Psoas muscle (tissue), 7 donors: ENCODE measurements at regions not wholly inside any gene's neighbourhood (a gene's known extent, or its start where the extent isn't known, plus 50 kb on each side); places are given as distances from the start of the nearest gene placed in this dataset.
"Not testable (repeated sequence)": the region's sequence is repeated elsewhere in the genome, so short reads cannot be mapped to it uniquely, and the experiment has no call there.

Experiments used
- ATAC-seq, 4 donors: fragments of 200-7000 bp; cut with Tn5 transposase; one replicate each; pipeline ENCODE4 v1.9.1; 2020; ENCODE audit warnings: moderate library complexity in 3 of 4, mild to moderate bottlenecking in 2 of 4
- DNase-seq, 2 donors: peaks; one replicate each; pipeline ENCODE4 v3.0.0-alpha.2; 2020
- H3K27ac ChIP-seq: fragments of 200-600 bp; one replicate; pipeline ENCODE4 v1.8.0; 2022
- H3K27me3 ChIP-seq, 3 donors: fragments of 200-600 bp in 1 of 3; one replicate each; pipeline versions ENCODE4 v1.6.1 to v1.8.0; 2013 to 2022; ENCODE audit warnings: low read length in 2 of 3, mild to moderate bottlenecking in 2 of 3, moderate library complexity in 1 of 3; ENCODE audit not compliant: insufficient read depth in 3 of 3
- H3K36me3 ChIP-seq, 2 donors: fragments of 200-600 bp in 1 of 2; one replicate each; pipeline versions ENCODE4 v1.6.1 to v1.8.0; 2013 to 2022; ENCODE audit warnings: low read depth in 1 of 2, mild to moderate bottlenecking in 1 of 2, moderate library complexity in 1 of 2; ENCODE audit not compliant: insufficient read depth in 1 of 2
- H3K4me1 ChIP-seq: fragments of 200-600 bp; one replicate; pipeline ENCODE4 v1.8.0; 2022
- H3K4me3 ChIP-seq: fragments of 200-600 bp; one replicate; pipeline ENCODE4 v1.8.0; 2022; ENCODE audit warnings: mild to moderate bottlenecking
- H3K9me3 ChIP-seq: fragments of 200-600 bp; one replicate; pipeline ENCODE4 v1.8.0; 2022
- CTCF ChIP-seq: fragments of 200-600 bp; IDR thresholded peaks from one replicate; pipeline ENCODE4 v1.8.0; 2022; ENCODE audit warnings: antibody characterized with exemption
- WGBS, 3 donors: extraction: QIAGEN DNeasy Blood & Tissue Kit; methylation state at CpG; one replicate each; pipeline versions ENCODE4 v1.1.6 to v1.1.7; 2013; 5-methylcytosine and 5-hydroxymethylcytosine counted together
- intact Hi-C, 2 donors: fragments of 100-400 bp; cut with DNase I; formaldehyde crosslinking; loops; one replicate each; pipeline versions ENCODE4 v1.11.0 to v1.14.2; 2022
- donor health status: healthy with polysubstance abuse.
- donor health status: DM: no; HTN: no; CAD: no; lungs with moderate emphysema.
- donor health status: Bipolar disorder and iron deficiency.
- donor health status: healthy.
- donor health status: DM: yes; HTN: yes; CAD: no.
- donor health status: DM: no; HTN: no; CAD: no.
- donor health status: DM: yes; HTN: yes; CAD: no.

- Histone ChIP-seq H3K9me3 (no peaks in the 10 kb centered on the region), H3K27ac (no peak overlapping the region), H3K27me3 (no peaks in the 10 kb centered on the region), H3K36me3 (no peaks in the 10 kb centered on the region), H3K4me1 (no peaks in the 10 kb centered on the region), H3K4me3 (no peak overlapping the region)
- DNase-seq (no peak), ATAC-seq (no peak)
- TF ChIP-seq CTCF: no peak
- intact Hi-C loops: no loop called here
- WGBS, 3 donors: 59 to 75% (median 73%) methylated on average over 5 of the region's 5 CpGs
Measured at GRCh38 chr16:26594666-26595065, 472.1 kb upstream of the C16orf82 start.

DNA sequence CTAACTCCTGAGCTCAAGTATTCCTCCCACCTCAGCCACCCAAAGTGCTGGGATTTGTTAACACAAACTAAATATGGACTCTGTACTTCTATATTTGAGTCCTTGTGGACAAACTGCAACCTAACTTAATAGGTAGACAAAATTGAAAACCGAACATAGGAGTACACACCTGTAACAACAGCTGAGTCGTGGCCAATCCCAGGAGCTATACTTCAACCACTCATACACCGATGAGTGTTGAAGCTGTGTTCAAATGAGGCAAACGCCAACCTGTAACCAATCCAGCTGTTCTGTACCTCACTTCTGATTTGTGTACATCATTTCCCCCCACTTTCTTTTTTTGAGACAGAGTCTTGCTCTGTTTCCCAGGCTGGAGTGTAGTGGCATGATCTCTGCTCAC, 471.5 kb upstream of the C16orf82 start:
- H3K4me3 ChIP-seq: no peak overlapping the region
- H3K36me3 ChIP-seq: no peaks in the 10 kb centered on the region
- H3K27ac ChIP-seq: no peak overlapping the region
- no peaks in the 10 kb centered on the region for H3K9me3 ChIP-seq
- WGBS, 3 donors: 78 to 84% (median 80%) methylated on average over 4 of the region's 4 CpGs
- DNase-seq (no peak), ATAC-seq (no peak)
- TF ChIP-seq CTCF: no peak
- no peaks in the 10 kb centered on the region for H3K4me1 ChIP-seq
- intact Hi-C loops: no loop called here
- H3K27me3 ChIP-seq: no peaks in the 10 kb centered on the region

- H3K4me1 ChIP-seq, H3K27me3 ChIP-seq, DNase-seq, H3K36me3 ChIP-seq, intact Hi-C loops, ATAC-seq, H3K4me3 ChIP-seq, H3K27ac ChIP-seq, H3K9me3 ChIP-seq: not testable (repeated sequence)
- 53 to 63% (median 54%) methylated on average over 5 of the region's 5 CpGs for WGBS, 3 donors
Measured at GRCh38 chr16:26596033-26596432, 470.7 kb upstream of the C16orf82 start.

- intact Hi-C loops: no loop called here
- WGBS, 3 donors: 81 to 87% (median 85%) methylated on average over 5 of the region's 5 CpGs
- TF ChIP-seq CTCF: no peak
- Histone ChIP-seq H3K4me1 (no peaks in the 10 kb centered on the region), H3K4me3 (no peak overlapping the region), H3K36me3 (no peaks in the 10 kb centered on the region), H3K9me3 (no peaks in the 10 kb centered on the region), H3K27me3 (no peaks in the 10 kb centered on the region), H3K27ac (no peak overlapping the region)
- DNase-seq (no peak), ATAC-seq (no peak)
Measured at GRCh38 chr16:26598061-26598460, 468.7 kb upstream of the C16orf82 start.

GRCh38 chr16:26598998-26599784, 467.5 kb upstream of the C16orf82 start:
- intact Hi-C loops: no loop called here
- no peak for ATAC-seq
- no peak overlapping the region for H3K4me3 ChIP-seq
- TF ChIP-seq CTCF: no peak
- DNase-seq: no peak
- H3K9me3 ChIP-seq: no peaks in the 10 kb centered on the region
- no peak overlapping the region for H3K27ac ChIP-seq
- H3K27me3 ChIP-seq: no peaks in the 10 kb centered on the region
- 43 to 60% (median 48%) methylated on average over 7 of the region's 7 CpGs for WGBS, 3 donors
- H3K4me1 ChIP-seq: no peaks in the 10 kb centered on the region
- H3K36me3 ChIP-seq: no peaks in the 10 kb centered on the region
